ENCODE measurements at regions not wholly inside any gene's neighbourhood (a gene's known extent, or its start where the extent isn't known, plus 50 kb on each side); places are given as distances from the start of the nearest gene placed in this dataset.
"Not testable (repeated sequence)": the region's sequence is repeated elsewhere in the genome, so short reads cannot be mapped to it uniquely, and the experiment has no call there.

GRCh38 chr12:19726122-19726521 is 286.8 kb downstream of the AEBP2 start:
- DNase-seq = no peak

GRCh38 chr12:19726592-19726991 is 287.3 kb downstream of the AEBP2 start:
- no peak for DNase-seq

- DNase-seq = no peak
These were observed 297.7 kb downstream of the AEBP2 start for GRCh38 chr12:19737019-19737418.

GRCh38 chr12:19739195-19739776 is 300.0 kb downstream of the AEBP2 start:
- DNase-seq = no peak

GRCh38 chr12:19740472-19741131 is 301.3 kb downstream of the AEBP2 start:
- DNase-seq = no peak

- DNase-seq = no peak
These were observed 301.8 kb downstream of the AEBP2 start for GRCh38 chr12:19741132-19741489.

- DNase-seq = no peak
These were observed 305.5 kb downstream of the AEBP2 start for GRCh38 chr12:19744705-19745218.

GRCh38 chr12:19746471-19746870 is 307.2 kb downstream of the AEBP2 start:
- DNase-seq = no peak

GRCh38 chr12:19749906-19750574 is 310.7 kb downstream of the AEBP2 start:
- DNase-seq = no peak

- no peak for DNase-seq
These were observed 311.8 kb downstream of the AEBP2 start for GRCh38 chr12:19751078-19751477.

GRCh38 chr12:19752712-19753111 is 313.4 kb downstream of the AEBP2 start:
- DNase-seq = peak; percentile 12

GRCh38 chr12:19755136-19755535 is 315.8 kb downstream of the AEBP2 start:
- DNase-seq = no peak

GRCh38 chr12:19757317-19757877 is 318.1 kb downstream of the AEBP2 start:
- DNase-seq = no peak

GRCh38 chr12:19759227-19759626 is 319.9 kb downstream of the AEBP2 start:
- DNase-seq = peak; percentile 75

GRCh38 chr12:19760611-19761010 is 321.3 kb downstream of the AEBP2 start:
- DNase-seq = no peak

GRCh38 chr12:19761463-19761862 is 322.2 kb downstream of the AEBP2 start:
- DNase-seq = no peak

- DNase-seq = peak; percentile 40
These were observed 324.2 kb downstream of the AEBP2 start for GRCh38 chr12:19763488-19763887.

GRCh38 chr12:19764408-19764807 is 325.1 kb downstream of the AEBP2 start:
- peak; percentile 41 for DNase-seq

GRCh38 chr12:19771858-19772257 is 332.6 kb downstream of the AEBP2 start:
- peak; percentile 94 for DNase-seq

- no peak for DNase-seq
These were observed 333.5 kb downstream of the AEBP2 start for GRCh38 chr12:19772776-19773175.

GRCh38 chr12:19775241-19775640 is 335.9 kb downstream of the AEBP2 start:
- no peak for DNase-seq

GRCh38 chr12:19775976-19776375 is 336.7 kb downstream of the AEBP2 start:
- not testable (repeated sequence) for DNase-seq

- peak; percentile 37 for DNase-seq
These were observed 338.9 kb downstream of the AEBP2 start for GRCh38 chr12:19778172-19778571.

- DNase-seq = no peak
These were observed 339.5 kb downstream of the AEBP2 start for GRCh38 chr12:19778797-19779196.

Measured in NCI-H226 (cell line).